Fibroblast of skin of back (primary cell): ENCODE measurements at regions not wholly inside any gene's neighbourhood (a gene's known extent, or its start where the extent isn't known, plus 50 kb on each side); places are given as distances from the start of the nearest gene placed in this dataset.

Source experiments
- DNase-seq: peaks from one replicate; pipeline ENCODE4 v3.0.0-alpha.2; 2013

DNA sequence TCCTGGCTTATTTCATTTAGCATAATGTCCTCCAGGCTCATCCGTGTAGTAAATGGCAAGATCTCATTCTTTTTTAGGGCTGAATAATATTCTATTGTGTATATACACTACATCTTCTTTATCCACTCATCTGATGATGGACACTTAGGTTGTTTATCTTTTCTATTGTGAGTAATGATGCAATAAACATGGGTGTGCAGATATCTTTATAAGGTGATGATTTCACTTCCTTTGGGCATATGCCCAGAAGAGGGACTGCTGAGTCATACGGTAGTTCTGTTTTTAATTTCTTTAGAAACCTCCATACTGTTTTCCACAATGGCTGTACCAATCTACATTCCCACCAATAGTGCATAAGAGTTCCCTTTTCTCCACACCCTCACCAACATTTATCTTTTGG is 317.6 kb upstream of the CNKSR2 start:
- peak; percentile 0 for DNase-seq

GRCh38 chrX:21047034-21047455 is 327.2 kb upstream of the CNKSR2 start:
- DNase-seq = no peak

- DNase-seq = no peak
These were observed 359.9 kb upstream of the CNKSR2 start for GRCh38 chrX:21014326-21014725.

GRCh38 chrX:21004835-21005234 is 369.4 kb upstream of the CNKSR2 start:
- peak; percentile 51 for DNase-seq

DNA sequence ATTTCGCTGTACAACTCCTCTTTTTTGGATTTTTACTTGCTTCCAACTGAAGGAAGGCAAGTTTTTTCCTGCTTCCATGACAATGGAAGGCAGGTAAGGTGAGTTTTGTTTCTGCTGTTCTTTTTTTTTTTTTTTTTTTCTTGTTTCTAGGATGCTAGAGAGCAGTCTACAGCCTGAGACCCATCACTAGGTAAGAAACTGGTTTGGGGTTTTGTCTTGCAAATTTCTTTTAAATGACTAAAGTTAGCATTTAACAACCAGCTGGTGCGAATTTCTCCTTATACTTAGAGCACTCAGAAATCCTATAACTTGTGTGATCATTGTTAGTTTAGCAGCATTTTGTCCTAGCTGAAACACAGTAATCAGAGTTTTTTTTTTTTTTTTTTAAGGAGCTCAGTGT is 378.4 kb upstream of the CNKSR2 start:
- no peak for DNase-seq

- no peak for DNase-seq
These were observed 384.9 kb upstream of the CNKSR2 start for GRCh38 chrX:20989361-20989760.

DNA sequence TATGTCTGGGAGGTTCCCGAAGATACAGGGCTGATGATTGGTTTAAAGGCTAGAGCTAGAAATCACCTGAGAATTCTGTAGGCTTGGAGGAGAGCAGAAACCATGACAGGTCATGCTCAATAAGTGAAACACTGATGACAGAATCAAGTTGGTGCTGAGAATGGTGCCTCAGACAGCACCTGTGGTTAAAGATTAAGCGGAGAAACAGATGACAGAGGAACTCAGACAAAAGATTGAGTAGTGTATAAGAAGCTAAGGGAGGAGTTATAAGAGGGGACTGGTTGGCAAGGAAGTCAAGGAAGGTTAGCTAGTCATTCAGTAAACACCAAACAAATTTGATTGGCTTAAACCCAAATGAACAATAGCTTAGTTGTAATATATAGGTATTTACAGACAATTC is 385.4 kb upstream of the CNKSR2 start:
- no peak for DNase-seq

GRCh38 chrX:20988118-20988517 is 386.1 kb upstream of the CNKSR2 start:
- peak; percentile 22 for DNase-seq

- DNase-seq = no peak
These were observed 393.8 kb upstream of the CNKSR2 start for GRCh38 chrX:20980426-20980825.

GRCh38 chrX:20974326-20974725 is 399.9 kb upstream of the CNKSR2 start:
- peak; percentile 39 for DNase-seq

DNA sequence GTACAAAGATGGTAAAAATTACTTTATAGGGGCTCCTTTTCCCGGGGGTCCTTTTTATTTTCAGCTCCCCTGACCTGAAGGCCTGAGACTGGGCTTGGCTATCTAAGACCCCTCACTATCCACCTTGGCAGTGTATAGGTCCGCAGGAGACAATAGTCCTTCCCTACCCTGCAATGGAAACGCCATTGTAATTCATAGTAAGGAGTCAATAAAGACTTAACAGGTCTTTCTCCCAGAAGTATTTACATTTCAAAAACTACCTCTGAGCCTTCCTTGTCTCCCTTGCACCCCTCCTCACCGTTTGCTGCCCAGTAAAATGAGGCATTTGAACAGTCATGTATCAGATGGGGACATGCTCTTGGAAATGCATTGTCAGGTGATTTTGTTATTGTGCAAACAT is 401.2 kb upstream of the CNKSR2 start:
- DNase-seq = no peak

- DNase-seq = no peak
These were observed 403.0 kb upstream of the CNKSR2 start for GRCh38 chrX:20971250-20971649.

DNA sequence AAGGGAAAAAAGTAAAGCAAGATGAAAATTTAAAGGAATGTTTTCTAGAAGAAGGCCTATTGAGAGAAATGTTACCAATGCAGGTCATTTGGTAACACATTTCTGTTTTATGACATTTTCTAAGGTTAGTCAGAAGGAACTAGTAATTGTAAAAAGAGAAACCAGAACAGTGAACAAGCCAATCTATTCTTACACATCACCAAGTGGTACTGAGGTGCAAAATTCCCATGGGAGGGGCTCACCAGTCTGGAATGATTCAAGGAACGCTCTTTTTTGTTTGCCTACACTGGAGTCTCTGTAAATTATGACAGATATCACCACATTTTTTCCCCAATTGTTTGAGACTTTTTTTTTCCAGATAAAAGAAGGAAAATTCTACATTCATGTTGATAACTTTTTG is 404.7 kb upstream of the CNKSR2 start:
- peak; percentile 23 for DNase-seq

GRCh38 chrX:20968996-20969395 is 405.2 kb upstream of the CNKSR2 start:
- DNase-seq = peak; percentile 1

GRCh38 chrX:20967725-20968124 is 406.5 kb upstream of the CNKSR2 start:
- DNase-seq = no peak

DNA sequence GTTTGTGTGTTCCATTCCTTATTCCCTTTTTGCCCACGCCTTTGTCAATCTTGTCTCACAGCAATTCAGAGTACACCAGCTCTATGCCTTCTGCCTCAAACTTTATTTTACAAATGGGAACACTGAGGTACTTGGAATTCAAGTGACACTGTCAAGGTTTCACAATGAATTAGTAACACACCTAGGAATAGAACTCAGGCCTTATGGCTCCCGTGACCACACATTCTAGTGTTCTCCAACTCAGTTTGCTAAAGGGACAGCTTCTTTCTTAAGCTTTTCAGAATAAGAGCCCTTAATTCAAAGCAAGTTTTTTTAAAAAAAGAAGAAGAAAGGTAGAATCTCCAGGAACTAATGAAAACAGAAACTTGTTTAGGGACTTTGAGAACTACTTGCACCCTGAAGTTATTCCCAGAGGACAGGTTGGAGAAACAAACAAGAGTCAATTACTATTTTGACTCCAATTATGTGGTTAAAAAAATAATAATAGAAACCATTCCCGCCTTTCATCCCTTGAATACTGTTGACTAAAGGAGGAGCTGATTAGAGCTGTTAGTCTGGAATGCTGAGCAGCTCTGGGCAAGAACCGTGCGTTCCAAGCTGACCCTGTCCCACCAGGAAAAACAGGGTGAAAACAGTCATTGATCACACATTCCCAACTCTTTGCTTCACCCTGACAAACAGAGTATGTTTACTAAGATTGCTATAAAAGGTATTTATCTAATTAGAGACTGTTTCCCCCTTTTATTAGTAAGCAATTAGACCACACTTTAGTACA is 408.8 kb upstream of the CNKSR2 start:
- no peak for DNase-seq

DNA sequence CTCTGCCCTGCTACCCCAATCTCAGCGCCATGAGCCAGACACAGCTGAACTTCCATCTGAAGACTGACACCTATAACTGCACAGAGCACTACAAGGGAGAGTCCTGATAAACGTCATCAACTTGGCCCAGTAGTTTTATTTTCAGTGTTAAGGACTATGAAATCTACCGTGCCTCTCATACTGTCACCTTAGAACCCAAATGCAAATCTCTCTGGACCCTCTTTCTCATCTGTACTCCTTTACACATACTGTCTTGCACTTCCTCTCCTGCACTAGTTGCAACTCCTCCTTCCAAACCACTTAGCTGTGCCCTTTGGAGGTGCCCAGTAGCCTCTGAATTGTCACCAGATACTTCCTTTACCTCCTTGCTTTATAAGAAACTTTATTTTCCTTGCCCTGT is 420.2 kb upstream of the CNKSR2 start:
- no peak for DNase-seq

- no peak for DNase-seq
These were observed 422.0 kb upstream of the CNKSR2 start for GRCh38 chrX:20952180-20952579.

DNA sequence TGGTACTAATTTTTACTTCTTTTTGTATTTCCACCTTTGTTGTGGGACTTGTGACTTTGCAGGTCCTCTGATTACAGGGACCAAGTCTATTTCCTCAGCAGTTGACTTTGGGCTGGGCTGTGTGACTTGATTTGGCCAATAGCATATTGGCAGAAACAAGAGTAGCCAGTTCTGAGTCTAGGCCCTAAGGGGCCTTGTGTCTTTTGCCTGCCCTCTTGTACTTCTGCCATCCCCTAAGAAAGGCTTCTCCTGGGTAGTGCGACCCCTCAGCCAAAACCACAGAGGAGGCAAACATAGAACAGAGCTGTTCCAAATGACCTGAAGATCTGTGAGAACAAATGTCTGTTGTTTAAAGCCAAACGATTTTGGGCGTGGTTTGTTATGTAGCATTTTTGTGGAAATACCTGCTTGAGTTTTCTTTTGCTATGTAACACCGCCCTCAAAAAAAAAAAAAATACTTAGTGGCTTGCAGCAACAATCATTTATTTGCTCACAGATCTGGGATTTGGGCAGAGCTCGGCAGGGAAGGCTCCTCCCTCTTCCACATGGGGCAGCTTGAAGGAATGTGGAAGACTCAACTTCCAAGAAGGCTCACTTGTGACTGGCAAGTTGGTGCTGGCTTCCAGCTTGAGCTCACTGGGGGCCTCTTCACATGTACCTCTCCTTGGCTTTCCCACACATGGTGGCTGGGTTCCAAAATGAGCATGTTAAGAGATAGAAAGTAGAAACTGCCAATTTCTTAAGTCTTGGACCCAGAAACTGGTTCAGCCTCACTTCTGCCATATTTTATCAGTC is 423.0 kb upstream of the CNKSR2 start:
- DNase-seq = no peak

- DNase-seq = no peak
These were observed 426.8 kb upstream of the CNKSR2 start for GRCh38 chrX:20947411-20947912.

GRCh38 chrX:20913760-20914159 is 460.5 kb upstream of the CNKSR2 start:
- peak; percentile 5 for DNase-seq

- peak; percentile 5 for DNase-seq
These were observed 467.6 kb upstream of the CNKSR2 start for GRCh38 chrX:20906571-20906970.

DNA sequence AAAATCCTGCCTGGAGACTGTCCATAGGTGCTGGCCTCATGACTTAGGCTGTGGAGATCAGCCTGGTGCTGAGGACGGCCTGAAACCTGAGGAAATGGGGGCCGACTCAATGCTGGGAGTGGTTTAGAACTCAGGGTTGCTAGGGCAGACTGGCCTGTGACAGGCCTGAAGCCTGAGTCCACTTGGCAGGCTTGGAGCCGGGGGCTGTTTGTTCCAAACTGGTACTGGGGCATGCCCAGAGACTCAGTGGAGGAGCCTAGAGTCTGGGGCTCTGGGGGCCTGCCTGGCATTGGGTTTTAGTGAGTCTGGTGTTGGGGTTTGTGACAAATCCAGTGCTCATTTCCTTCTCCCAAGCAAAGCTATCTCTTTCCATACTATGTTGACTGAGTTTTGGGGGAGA is 489.7 kb upstream of the CNKSR2 start:
- no peak for DNase-seq

DNA sequence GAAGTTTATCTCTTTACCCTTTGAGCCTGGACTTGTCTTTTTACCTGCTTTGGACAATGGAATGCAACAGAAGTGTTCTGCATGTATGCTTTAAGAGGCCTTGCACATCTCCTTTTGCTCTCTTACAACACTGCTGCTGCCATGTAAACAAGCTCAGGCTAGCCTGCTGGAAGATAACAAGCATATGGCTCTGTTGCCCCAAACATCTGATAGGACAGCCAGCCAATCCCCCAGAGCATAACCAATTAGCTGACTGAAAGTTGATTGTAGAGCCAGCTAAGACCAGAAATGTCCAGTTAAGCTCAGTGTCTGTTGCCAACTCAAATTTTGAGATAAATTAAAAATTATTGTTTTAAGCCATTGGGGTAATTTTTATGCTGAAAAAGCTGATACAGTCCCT is 510.6 kb upstream of the CNKSR2 start:
- no peak for DNase-seq
